Mucosa of descending colon (tissue), 3 donors: ENCODE measurements at regions not wholly inside any gene's neighbourhood (a gene's known extent, or its start where the extent isn't known, plus 50 kb on each side); places are given as distances from the start of the nearest gene placed in this dataset.

ENCODE experiments used
- ATAC-seq: fragments of 200-7000 bp; cut with Tn5 transposase; one replicate; pipeline ENCODE4 v1.9.1; 2020; ENCODE audit warnings: mild to moderate bottlenecking, moderate library complexity
- DNase-seq, 3 donors: peaks; one replicate each; pipeline ENCODE4 v3.0.0-alpha.2; 2020
- H3K36me3 ChIP-seq: fragments of 200-600 bp; one replicate; pipeline ENCODE4 v1.8.0; 2021; ENCODE audit warnings: low read depth, mild to moderate bottlenecking
- H3K4me1 ChIP-seq: fragments of 200-600 bp; one replicate; pipeline ENCODE4 v1.8.0; 2021; ENCODE audit warnings: low read depth, mild to moderate bottlenecking
- H3K4me3 ChIP-seq: fragments of 200-600 bp; one replicate; pipeline ENCODE4 v1.8.0; 2021; ENCODE audit warnings: mild to moderate bottlenecking
- H3K9me3 ChIP-seq: fragments of 200-600 bp; one replicate; pipeline ENCODE4 v1.8.0; 2021; ENCODE audit warnings: mild to moderate bottlenecking
- intact Hi-C, 2 donors: fragments of 100-400 bp; cut with DNase I in 1 of 2; cut with micrococcal nuclease in 1 of 2; formaldehyde crosslinking; loops; one replicate each; pipeline versions ENCODE4 v1.11.0 to v1.11.1; 2022; cut with DNase I, micrococcal nuclease
- TF ChIP-seq, protein P1 (sequence below): fragments of 200-600 bp; IDR thresholded peaks from one replicate; pipeline ENCODE4 v1.8.0; 2022; ENCODE audit warnings: antibody characterized with exemption, mild to moderate bottlenecking
- donor health status: DM: no; HTN: no; CAD: no; lungs with moderate emphysema.
- donor health status: DM: no; HTN: no; CAD: no.
- donor health status: DM: no; HTN: yes; CAD: no.

DNA sequence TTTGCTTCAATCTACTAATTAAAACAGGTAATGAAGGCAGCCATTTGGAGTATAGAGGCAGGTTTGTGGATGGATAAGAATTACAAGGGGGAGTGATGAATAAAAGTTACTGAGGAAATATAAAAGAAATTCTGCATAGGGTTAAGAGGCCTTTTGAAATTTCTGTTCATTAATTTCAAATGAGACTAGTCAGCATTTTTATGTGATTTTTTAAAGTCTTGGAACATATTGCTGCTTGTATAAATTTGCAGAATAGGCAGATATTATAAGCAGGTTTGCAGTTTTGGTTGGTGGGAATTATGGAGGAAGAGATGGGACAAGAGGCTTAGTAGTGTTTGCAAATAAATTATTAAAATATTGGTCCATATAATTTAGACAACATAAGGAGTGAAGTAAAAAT lies 750.4 kb upstream of the AGA start:
- no peaks in the 10 kb centered on the region for H3K36me3 ChIP-seq
- intact Hi-C loops: no loop called here
- H3K9me3 ChIP-seq: no peaks in the 10 kb centered on the region
- no peaks in the 10 kb centered on the region for H3K4me1 ChIP-seq
- ATAC-seq (no peak), DNase-seq (no peak)
- TF ChIP-seq, protein P1, sequence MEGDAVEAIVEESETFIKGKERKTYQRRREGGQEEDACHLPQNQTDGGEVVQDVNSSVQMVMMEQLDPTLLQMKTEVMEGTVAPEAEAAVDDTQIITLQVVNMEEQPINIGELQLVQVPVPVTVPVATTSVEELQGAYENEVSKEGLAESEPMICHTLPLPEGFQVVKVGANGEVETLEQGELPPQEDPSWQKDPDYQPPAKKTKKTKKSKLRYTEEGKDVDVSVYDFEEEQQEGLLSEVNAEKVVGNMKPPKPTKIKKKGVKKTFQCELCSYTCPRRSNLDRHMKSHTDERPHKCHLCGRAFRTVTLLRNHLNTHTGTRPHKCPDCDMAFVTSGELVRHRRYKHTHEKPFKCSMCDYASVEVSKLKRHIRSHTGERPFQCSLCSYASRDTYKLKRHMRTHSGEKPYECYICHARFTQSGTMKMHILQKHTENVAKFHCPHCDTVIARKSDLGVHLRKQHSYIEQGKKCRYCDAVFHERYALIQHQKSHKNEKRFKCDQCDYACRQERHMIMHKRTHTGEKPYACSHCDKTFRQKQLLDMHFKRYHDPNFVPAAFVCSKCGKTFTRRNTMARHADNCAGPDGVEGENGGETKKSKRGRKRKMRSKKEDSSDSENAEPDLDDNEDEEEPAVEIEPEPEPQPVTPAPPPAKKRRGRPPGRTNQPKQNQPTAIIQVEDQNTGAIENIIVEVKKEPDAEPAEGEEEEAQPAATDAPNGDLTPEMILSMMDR: no peak
- H3K4me3 ChIP-seq: no peak overlapping the region

DNA sequence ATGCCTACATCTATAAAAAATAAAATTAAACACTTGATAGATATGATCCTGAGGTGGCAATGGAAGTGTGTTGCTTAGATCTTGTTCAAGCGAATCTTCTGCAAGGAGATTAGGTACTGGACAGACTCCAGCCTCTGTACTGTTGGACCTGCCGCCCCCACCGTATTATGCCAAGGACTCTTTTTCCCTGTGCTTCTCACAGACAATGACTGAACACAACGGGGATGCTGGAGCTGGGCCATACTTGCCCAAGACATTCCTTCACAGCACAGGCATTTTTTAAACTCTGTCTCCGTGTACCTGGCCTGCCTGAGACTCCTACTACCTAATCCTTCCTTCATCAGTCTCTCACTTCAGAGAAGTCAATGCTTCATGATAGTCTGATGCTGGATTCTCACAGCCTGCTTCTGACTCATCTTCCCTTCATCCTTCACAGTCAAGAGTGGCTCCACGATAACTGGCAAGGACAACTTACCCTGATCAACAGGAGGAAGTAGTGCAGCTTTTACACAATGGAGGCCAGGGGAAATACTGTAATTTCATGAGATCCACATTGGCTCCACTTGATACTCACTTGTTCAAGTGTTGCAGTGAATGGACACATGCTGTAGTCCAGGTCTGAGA lies 754.6 kb upstream of the AGA start:
- Histone ChIP-seq H3K9me3 (no peaks in the 10 kb centered on the region), H3K4me3 (no peak overlapping the region), H3K4me1 (no peaks in the 10 kb centered on the region), H3K36me3 (no peaks in the 10 kb centered on the region)
- DNase-seq: no peak
- TF ChIP-seq, protein P1: no peak
- intact Hi-C loops: no loop called here
- no peak for ATAC-seq

DNA sequence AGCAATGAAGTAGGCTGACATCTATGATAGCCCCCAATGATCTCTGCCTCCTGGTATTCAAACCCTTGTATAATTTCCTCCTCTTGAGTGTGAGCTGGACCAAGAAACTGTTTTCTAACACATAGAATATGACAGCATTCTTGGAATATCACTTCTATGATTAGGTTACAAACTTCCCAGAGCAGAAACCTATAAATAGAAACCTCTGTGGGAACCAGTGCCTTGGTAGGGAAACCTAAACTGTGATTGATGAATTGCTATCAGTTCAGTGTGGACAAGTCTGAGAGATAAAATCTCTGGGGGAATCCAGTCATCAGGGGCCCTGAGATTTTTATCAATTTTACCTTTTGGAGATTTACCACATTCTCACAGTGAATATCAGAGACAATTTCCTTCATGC lies 756.5 kb upstream of the AGA start:
- H3K36me3 ChIP-seq: no peaks in the 10 kb centered on the region
- H3K9me3 ChIP-seq: no peaks in the 10 kb centered on the region
- DNase-seq (no peak), ATAC-seq (no peak)
- H3K4me1 ChIP-seq: no peaks in the 10 kb centered on the region
- intact Hi-C loops: no loop called here
- TF ChIP-seq, protein P1: no peak
- no peak overlapping the region for H3K4me3 ChIP-seq

DNA sequence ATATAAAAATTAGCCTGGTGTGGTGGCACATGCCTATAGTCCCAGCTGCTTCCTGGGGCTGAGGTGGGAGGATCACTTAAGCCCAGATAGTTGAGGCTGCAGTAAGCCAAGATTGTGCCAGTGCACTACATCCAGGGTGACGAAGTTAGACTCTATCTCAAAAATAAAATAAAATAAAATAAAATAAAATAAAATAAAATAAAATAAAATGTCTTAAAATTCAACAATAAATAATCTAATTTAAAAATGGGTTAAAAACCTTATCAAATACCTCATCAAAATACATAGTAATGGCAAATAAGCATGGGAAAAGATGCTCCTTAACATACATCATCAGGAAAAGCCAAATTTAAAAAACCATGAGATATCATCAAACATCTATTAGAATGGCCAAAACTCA lies 760.2 kb upstream of the AGA start:
- no peaks in the 10 kb centered on the region for H3K9me3 ChIP-seq
- TF ChIP-seq, protein P1: no peak
- intact Hi-C loops: no loop called here
- no peak for ATAC-seq
- no peaks in the 10 kb centered on the region for H3K4me1 ChIP-seq
- DNase-seq: no peak
- no peaks in the 10 kb centered on the region for H3K36me3 ChIP-seq
- H3K4me3 ChIP-seq: no peak overlapping the region

DNA sequence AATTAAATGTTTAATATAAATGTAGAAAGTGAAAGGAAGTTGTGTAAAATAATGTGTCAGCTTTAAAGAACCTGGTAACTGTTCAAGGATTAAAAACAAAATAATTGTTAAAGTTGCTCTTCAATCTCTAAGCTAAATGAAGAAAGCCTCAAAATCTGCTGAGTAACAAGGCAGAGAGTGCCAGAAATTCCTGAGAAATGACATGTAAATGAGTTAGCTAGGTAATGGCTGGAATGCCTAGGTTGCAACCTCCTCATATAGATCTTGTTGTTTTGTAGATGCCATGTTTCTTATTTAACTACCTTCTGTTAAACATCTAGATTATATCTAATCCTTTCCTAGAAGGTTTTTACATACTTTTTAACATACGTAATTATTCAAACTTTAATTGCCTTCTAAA lies 763.6 kb upstream of the AGA start:
- Histone ChIP-seq H3K4me1 (no peaks in the 10 kb centered on the region), H3K4me3 (no peak overlapping the region), H3K9me3 (no peaks in the 10 kb centered on the region), H3K36me3 (no peaks in the 10 kb centered on the region)
- DNase-seq (no peak), ATAC-seq (no peak)
- intact Hi-C loops: no loop called here
- TF ChIP-seq, protein P1: no peak

DNA sequence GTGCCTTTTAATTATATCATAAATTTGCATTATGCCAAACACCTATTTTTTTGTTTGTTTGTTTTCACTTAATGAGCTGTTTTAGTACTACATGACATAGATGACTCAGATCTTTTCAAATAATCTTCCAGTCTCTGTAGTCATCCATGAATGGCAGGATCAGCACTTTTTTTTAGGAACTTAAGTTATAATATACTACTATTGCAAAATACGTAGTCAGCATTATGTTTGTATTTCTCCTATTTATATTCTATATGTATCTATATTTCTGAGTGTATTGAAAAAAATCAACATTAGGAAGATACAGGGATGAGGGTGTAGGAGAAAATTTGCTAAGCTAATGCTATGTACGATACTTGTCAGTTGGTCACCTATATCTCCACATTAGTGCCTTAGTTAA lies 773.1 kb upstream of the AGA start:
- DNase-seq (no peak), ATAC-seq (no peak)
- Histone ChIP-seq H3K9me3 (no peaks in the 10 kb centered on the region), H3K4me3 (no peak overlapping the region), H3K36me3 (no peaks in the 10 kb centered on the region), H3K4me1 (no peaks in the 10 kb centered on the region)
- TF ChIP-seq, protein P1: no peak
- intact Hi-C loops: no loop called here
